A549 (cell line): ENCODE measurements at regions not wholly inside any gene's neighbourhood (a gene's known extent, or its start where the extent isn't known, plus 50 kb on each side); places are given as distances from the start of the nearest gene placed in this dataset.

ENCODE experiments used
- CHD2 ChIP-seq: fragments of 150-350 bp; IDR thresholded peaks from 2 replicates; pipeline ENCODE4 v1.6.1; 2014; ENCODE audit warnings: low read length; ENCODE audit not compliant: partially characterized antibody
- CTCF ChIP-seq: fragments of >200 bp; sonication (Bioruptor Twin); formaldehyde crosslinking; IDR thresholded peaks from 3 replicates; pipeline ENCODE4 v1.5.1; 2016
- EP300 ChIP-seq, 2 experiments: fragments of >200 bp; sonication (Bioruptor Twin); formaldehyde crosslinking; IDR thresholded peaks; 2 replicates in 1 of 2; 3 replicates in 1 of 2; pipeline ENCODE4 v1.6.1; 2016 to 2017
- HMGXB4 ChIP-seq: fragments of 250-450 bp; sonication (Bioruptor Pico); IDR thresholded peaks from 2 replicates; pipeline ENCODE4 v1.5.0; 2021; ENCODE audit warnings: mild to moderate bottlenecking, moderate library complexity, borderline replicate concordance
- JUNB ChIP-seq: fragments of >200 bp; sonication (Bioruptor Twin); formaldehyde crosslinking; IDR thresholded peaks from 2 replicates; pipeline ENCODE4 v1.6.1; 2016
- MAFK ChIP-seq: fragments of 450-650 bp; IDR thresholded peaks from 2 replicates; pipeline ENCODE4 v1.6.1; 2014; ENCODE audit not compliant: partially characterized antibody
- MAX ChIP-seq: IDR thresholded peaks from 2 replicates; pipeline ENCODE4 v1.6.1; 2012
- MAZ ChIP-seq: fragments of 150-350 bp; IDR thresholded peaks from 2 replicates; pipeline ENCODE4 v1.6.1; 2014; ENCODE audit warnings: antibody characterized with exemption, low read depth, low read length, borderline replicate concordance
- RCOR1 ChIP-seq: fragments of 150-350 bp; IDR thresholded peaks from 2 replicates; pipeline ENCODE4 v1.6.1; 2014; ENCODE audit warnings: antibody characterized with exemption, low read length, low read depth
- REST ChIP-seq: fragments of 200-600 bp; sonication (generic); IDR thresholded peaks from 2 replicates; pipeline ENCODE4 v1.6.1; 2016; ENCODE audit warnings: antibody characterized with exemption, mild to moderate bottlenecking, moderate library complexity
- RFX5 ChIP-seq: fragments of 450-650 bp; IDR thresholded peaks from 2 replicates; pipeline ENCODE4 v1.7.1; 2014; ENCODE audit warnings: antibody characterized with exemption, mild to moderate bottlenecking, moderate library complexity
- SREBF2 ChIP-seq: fragments of 450-650 bp; IDR thresholded peaks from 2 replicates; pipeline ENCODE4 v1.6.1; 2014; ENCODE audit warnings: mild to moderate bottlenecking, moderate library complexity
- USF2 ChIP-seq: fragments of 450-650 bp; IDR thresholded peaks from 2 replicates; pipeline ENCODE4 v1.6.1; 2014; ENCODE audit warnings: antibody characterized with exemption

GRCh38 chr16:66141885-66142284, 224.6 kb upstream of the CDH5 start:
- no peak for TF ChIP-seq CTCF
- no peak for TF ChIP-seq RFX5
- no peak for TF ChIP-seq MAZ
- no peak for TF ChIP-seq JUNB
- no peak for TF ChIP-seq HMGXB4
- no peak for TF ChIP-seq RCOR1
- no peak for TF ChIP-seq MAFK
- no peak for TF ChIP-seq EP300 (IDR thresholded peaks at IDR 0.05)
- TF ChIP-seq MAX: no peak
- TF ChIP-seq SREBF2: no peak
- no peak for TF ChIP-seq CHD2
- TF ChIP-seq USF2: no peak
- no peak for TF ChIP-seq REST
